HG03571 (cell line): ENCODE measurements at regions not wholly inside any gene's neighbourhood (a gene's known extent, or its start where the extent isn't known, plus 50 kb on each side); places are given as distances from the start of the nearest gene placed in this dataset.

Source experiments
- ATAC-seq: cut with Tn5 transposase; IDR thresholded peaks from one replicate; pipeline ENCODE4 v1.9.1; 2021; ENCODE audit not compliant: unreplicated experiment

GRCh38 chr21:18191139-18191538 is 53.5 kb upstream of the CHODL start:
- ATAC-seq: no peak

GRCh38 chr21:18178509-18178908 is 66.1 kb upstream of the CHODL start:
- ATAC-seq: no peak

DNA sequence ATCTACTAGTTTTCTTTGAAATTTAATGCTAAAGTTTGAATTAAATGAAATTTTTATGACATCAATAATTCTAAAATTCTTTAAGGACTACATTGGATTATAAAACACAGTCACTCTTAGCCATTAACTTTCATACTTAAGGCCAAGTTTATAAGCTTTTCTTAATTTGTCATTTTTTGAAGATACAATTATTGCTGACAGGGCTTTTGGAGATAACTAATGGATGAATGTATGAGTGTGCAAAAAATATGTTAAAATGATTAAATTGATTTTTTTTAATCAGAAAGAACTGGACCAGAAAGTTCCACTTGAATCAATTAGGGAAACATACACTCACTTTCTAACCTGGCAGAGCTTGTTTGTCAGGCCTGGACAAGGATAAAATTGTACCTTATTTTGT is 70.3 kb upstream of the CHODL start:
- ATAC-seq: no peak

- ATAC-seq: no peak
Measured at GRCh38 chr21:18170829-18171228, 73.8 kb upstream of the CHODL start.

DNA sequence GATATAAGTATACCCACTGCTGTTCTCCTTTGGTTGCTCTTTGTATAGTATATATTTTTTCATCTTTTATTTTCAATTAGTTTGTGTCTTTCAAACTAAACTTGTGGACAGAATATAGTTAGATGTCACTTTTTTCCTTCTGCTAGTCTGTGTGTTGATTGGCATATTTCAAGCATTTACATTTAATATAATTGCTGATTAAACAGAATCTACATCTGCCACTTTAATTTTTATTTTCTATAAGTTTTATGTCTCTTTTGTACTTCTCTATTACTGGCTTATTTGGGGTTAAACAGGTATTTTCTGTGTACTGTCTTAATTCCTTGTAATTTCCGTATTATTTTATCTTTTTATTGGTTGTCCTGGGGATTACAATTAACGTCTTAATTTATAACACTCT is 74.4 kb upstream of the CHODL start:
- no peak for ATAC-seq

GRCh38 chr21:18168108-18168507 is 76.5 kb upstream of the CHODL start:
- no peak for ATAC-seq

GRCh38 chr21:18164933-18165332 is 79.7 kb upstream of the CHODL start:
- ATAC-seq: no peak

DNA sequence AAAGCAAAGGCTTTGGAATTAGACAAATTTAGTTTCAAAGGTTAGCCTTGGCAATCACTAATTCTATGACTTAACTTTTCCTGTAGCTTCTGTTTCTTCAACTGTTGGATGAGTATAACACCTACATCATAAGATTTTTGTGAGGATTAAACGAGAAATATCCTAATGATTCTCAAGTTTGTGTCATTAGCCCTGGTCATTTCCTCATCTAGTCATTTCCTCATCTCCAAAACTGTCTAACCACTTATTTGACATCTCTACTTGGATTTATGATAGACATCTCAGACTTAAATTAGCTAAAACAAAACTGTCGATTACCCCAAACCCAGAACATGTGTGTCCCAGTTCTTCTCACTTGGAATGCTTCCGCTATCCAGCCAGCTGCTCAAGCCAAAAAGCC is 80.2 kb upstream of the CHODL start:
- ATAC-seq: no peak

DNA sequence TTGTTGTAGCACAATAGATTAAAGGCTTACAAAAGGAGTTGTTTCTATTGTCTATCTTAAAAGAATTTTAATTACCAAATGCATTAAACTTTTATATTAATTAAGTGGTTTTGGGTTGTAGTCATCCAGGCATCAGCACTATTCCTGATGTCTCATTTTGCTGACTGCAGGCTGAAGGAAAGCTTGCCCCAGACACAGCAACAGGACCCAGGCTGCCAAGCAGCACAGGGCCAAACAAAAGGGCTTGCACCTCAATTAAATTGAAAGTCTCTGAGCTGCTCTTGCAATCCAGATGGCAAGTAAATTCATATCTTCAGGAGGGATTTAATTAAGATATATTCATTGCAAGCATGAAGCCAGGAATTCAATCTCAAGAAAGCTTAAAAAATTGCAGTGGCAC is 80.7 kb upstream of the CHODL start:
- no peak for ATAC-seq

- no peak for ATAC-seq
Measured at GRCh38 chr21:18161841-18162240, 82.8 kb upstream of the CHODL start.

GRCh38 chr21:18157406-18157805 is 87.2 kb upstream of the CHODL start:
- no peak for ATAC-seq

GRCh38 chr21:18155508-18156193 is 89.0 kb upstream of the CHODL start:
- peak; percentile 58 for ATAC-seq

- no peak for ATAC-seq
Measured at GRCh38 chr21:18153063-18153462, 91.6 kb upstream of the CHODL start.

DNA sequence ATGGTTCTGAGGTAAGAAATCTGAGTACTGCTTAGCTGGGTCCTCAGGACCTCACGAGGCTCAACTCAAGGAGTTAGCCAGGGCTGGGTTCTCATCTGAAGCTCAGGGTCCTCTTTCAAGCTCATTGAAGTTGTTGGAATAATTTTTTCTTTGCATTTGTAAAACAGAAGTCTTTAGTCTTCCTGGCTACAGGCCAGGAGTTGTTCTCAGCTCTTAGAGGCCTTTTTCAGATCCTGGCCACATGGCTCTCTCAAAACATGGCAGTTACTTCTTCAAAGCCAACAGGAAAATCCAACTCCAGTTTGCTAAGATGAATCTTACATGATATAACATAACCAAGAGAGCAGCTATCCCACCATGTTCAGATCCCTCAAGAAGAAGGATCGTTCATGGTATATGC is 92.3 kb upstream of the CHODL start:
- no peak for ATAC-seq

DNA sequence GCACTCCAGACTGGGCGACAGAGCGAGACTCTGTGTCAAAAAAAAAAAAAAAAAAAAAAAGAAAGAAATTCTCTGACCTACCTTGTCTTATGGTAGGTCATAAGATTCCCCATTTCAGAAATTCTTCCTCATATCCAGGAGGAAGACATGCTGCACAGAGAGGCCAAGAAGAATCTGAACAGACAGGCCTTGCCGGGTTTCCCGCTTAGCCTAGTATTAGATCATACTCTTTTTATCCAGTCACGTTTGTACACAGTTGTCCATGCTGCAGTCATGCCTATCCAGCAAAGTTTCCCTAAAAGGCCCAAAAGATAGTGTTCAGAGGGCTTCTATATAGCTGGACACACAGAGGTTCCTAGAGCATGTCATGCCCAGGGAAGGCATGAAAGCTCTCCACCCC is 93.6 kb upstream of the CHODL start:
- no peak for ATAC-seq

- ATAC-seq: no peak
Measured at GRCh38 chr21:18148401-18148800, 96.2 kb upstream of the CHODL start.

DNA sequence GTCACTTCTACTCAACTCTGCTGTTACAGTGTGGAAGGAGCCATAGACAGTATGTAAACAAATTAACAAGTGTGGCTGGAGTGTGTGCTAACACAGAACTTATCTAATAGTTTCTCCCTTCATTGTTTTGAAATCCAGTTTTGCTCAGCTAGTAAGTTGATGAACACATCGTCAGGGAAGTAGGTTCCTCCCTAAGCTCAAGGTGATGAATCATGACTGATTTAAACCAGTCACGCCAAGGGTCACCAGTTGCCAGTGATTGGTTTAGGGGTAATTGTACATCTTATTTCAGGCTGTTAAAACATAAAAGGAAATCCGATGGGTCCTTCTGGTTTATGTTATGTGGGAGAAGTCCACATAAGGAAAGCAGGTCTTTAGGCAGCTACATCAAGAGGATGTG is 97.0 kb upstream of the CHODL start:
- ATAC-seq: no peak

DNA sequence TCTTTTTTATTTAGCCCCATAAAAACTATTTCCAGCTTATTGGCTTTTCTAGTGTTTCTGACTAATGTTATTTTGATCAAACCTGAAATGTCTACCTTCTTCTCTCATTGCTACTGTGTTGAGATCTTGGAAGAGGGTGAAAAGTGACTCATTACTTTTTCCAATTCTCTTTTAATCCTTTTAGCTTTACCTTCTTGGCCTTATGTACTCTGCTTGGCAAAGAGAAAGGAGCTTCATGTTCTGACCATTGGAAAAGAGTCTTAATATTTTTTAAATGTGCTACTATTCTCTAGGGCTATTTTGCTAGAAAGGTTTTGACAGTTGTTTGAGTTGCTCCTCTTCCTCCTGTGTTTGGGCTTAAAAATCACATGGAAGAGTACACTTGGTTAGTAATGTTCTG is 97.8 kb upstream of the CHODL start:
- ATAC-seq: no peak

DNA sequence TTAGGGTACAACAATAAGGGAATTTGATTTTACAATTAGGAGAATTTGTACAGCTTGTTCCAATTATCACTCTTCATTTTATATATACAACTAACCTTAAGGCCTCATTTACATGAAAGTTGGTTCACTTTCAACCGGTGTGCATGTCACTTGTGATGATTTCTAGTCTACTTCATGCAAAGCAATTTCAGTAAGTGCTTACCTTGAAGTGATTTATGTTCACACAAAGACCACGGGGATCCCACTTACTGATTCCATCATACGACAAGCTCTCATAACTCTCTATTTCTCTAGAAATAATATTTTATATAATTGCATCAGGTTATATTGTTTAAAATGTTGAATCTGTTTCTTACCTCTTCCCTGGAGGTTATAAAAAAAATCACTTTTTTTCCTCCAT is 100.3 kb upstream of the CHODL start:
- no peak for ATAC-seq

DNA sequence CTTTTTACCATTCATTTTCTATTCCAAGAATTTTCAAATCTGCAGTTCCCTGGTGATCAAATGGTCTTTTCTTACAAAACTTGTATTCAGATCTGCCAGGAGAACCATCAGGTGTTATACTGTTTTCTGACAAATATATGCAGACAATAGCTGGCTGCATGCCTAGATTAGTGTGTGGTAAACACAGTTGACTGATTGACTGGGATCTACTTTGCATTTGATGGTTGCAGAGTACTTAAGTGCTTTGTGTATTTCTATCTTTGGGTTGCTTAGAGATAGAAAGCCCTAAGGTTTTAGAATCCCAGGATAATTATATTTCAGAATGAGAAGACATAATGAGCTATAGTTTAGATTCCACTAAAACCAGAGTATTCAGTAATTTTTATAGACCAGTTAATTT is 102.0 kb upstream of the CHODL start:
- no peak for ATAC-seq

GRCh38 chr21:18138507-18138906 is 106.1 kb upstream of the CHODL start:
- no peak for ATAC-seq

GRCh38 chr21:18129526-18129925 is 115.1 kb upstream of the CHODL start:
- no peak for ATAC-seq

- ATAC-seq: no peak
Measured at GRCh38 chr21:18118566-18118965, 126.1 kb upstream of the CHODL start.

- no peak for ATAC-seq
Measured at GRCh38 chr21:18117176-18117575, 127.5 kb upstream of the CHODL start.
